ENCODE measurements at regions not wholly inside any gene's neighbourhood (a gene's known extent, or its start where the extent isn't known, plus 50 kb on each side); places are given as distances from the start of the nearest gene placed in this dataset.

GRCh38 chr3:70614111-70614510 lies 301.7 kb upstream of the MDFIC2 start:
- TF ChIP-seq CTCF (IDR thresholded peaks at IDR 0.05) (no peak), EP300 (IDR thresholded peaks at IDR 0.05) (no peak)

All from sigmoid colon (tissue), 4 donors.